Activated CD8-positive, alpha-beta memory T cell treated with anti-CD3 and anti-CD28 coated beads for 4 hours (primary cell): ENCODE measurements at regions not wholly inside any gene's neighbourhood (a gene's known extent, or its start where the extent isn't known, plus 50 kb on each side); places are given as distances from the start of the nearest gene placed in this dataset.

Source experiments
- DNase-seq, 2 donors: peaks; one replicate each; pipeline ENCODE4 v3.0.0-alpha.2; 2020; ENCODE audit warnings: low read depth in 2 of 2

DNA sequence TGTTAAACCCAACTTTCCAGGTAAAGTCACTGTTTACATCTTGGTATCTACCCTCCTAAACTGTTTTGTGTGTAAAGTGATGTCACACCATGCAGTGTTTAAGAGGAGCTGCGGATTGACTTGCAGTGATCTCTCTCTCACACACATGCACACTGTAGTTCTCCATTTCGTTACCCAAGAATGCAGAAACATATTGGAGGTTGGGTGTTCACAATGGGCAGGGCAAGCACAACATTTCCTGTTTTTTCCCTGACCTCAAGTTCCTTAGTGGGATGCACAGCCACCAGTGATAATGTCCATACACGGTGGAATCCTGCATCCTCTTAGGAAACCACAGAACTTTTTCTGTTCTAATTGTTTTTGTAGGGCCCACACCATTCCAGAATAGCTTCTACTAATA, 85.3 kb upstream of the CFAP20DC start:
- DNase-seq, result no peak

DNA sequence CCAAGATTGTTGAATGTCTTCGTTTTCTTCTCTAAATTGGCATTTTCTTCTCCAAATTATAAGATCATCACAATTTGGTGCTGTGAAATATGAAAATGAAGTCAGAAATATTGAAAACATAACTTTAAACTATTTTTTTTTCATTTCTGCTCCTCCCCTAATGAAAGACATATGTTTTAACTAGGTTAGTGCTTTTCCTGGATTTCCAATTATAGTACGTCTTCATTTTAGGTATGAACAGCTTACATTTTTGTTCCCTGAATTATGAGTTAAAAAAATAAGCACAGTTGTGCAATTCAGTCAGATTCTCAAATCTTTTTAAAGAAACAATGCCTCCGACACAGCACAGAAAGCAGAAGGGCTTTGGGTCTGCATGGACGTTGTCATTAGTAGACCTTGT, 83.5 kb upstream of the CFAP20DC start:
- no peak for DNase-seq

DNA sequence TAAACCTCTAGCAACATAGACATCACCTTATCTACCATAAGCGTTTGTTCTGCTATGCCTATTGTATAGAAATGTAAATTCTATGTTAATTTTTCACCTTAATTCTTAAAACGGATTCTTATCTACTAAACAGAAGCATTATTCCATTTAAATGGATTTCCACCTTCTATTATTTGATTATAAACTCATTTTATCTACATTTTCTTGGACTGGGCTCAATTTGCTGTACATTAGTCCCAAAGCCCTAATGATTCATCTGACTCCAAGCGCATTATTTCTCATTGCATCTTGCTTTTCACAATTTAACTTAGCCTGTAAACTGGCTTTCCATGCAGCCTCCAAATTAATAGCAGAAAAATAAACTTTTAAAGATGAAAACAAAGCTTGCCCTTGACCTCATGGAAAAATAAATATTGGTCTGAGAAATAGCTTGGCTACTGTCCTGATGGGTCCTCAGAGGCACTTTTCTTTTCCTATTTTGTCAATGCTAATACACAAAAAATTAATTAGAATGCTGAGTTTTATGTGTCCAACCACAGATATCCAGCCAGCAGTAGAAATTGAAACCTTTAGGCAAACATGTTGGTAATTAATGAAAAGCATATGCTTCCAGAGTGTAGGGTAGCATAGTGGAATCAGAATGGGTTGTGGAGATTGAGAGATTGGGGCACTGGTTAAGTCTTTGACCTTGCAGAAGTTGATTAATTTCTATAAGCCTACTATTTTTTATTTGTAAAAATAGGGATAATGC, 81.4 kb upstream of the CFAP20DC start:
- no peak for DNase-seq

DNA sequence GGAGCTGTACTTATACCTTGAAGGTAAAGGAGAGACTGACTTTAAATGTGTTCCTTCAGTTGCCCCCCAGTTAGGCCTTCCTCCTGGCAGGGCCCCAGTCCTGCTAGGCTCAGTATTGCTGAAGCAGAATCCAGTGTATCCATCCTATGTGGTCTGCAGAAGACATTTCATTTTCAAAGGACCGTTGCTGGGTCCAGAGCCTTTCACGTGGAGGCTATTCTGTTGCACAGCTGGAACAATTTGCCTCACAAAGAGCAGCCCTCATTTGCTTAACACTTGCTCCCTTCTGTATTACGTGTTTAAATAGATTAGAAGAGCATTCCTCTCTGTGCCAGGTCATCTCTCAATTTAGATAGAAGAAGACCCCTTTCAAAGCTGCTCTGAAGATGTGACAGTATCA, 78.9 kb upstream of the CFAP20DC start:
- DNase-seq, result no peak

GRCh38 chr3:59127071-59127470, 77.2 kb upstream of the CFAP20DC start:
- DNase-seq, result no peak

GRCh38 chr3:59126446-59126845, 76.6 kb upstream of the CFAP20DC start:
- DNase-seq, result no peak

- DNase-seq, result no peak
Measured at GRCh38 chr3:59121346-59122144, 71.7 kb upstream of the CFAP20DC start.

- DNase-seq, result no peak
Measured at GRCh38 chr3:59118928-59119327, 69.1 kb upstream of the CFAP20DC start.

- DNase-seq, result no peak
Measured at GRCh38 chr3:59117396-59117795, 67.6 kb upstream of the CFAP20DC start.

DNA sequence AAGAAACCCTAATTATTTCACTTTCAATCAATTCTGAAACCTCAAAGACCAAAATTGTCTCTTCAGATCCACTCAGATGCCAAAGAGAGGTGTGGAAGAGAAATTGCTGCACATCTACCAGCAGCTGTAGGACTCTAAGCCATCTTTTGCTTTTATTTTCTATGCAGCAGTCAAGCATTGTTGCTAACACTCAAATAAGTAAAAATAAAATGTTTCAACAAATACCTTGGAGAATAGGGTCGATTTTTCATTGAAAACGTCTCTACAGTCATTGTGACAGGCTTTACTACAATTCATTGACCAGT, 66.4 kb upstream of the CFAP20DC start:
- DNase-seq, result no peak

DNA sequence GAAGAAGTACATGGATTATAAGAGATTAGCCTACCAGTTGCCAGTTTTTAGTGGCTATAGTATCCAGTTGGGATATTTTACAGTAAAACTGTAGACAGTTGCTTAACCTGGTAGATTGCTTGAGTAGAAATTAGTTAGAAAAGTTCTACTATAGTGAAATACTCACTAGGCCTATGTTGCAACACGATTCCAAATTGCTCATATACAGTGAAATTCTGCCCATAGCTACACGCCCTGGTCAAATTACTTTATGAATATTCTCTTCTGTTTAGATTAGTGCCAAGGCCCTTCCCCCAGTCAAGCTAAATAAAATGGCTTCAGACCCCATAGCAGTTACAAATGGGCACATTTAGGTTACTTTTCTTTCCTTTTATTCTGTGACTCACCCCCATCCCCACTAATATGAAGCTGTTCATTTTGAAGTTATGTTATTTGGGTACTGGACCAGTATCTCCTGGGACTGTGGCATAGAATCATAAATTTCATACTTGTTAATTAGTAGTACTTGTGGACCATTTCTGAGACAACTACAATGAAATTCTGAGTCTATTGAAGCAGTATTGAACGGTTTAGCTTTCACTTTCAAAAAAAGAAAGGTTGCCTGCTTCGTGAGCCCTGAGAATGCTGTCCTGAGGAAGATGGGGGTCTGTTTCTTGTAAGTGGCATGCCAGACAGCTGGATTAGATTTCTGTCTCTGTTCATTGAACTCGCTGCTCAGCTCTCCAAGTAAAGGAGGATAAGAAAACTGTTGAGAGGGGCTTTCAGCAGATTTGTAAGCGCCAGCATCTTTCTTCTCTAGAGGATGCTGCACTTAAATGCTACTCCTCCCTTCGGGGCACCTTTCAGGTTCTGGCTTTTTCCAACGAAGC, 65.8 kb upstream of the CFAP20DC start:
- DNase-seq, result no peak

DNA sequence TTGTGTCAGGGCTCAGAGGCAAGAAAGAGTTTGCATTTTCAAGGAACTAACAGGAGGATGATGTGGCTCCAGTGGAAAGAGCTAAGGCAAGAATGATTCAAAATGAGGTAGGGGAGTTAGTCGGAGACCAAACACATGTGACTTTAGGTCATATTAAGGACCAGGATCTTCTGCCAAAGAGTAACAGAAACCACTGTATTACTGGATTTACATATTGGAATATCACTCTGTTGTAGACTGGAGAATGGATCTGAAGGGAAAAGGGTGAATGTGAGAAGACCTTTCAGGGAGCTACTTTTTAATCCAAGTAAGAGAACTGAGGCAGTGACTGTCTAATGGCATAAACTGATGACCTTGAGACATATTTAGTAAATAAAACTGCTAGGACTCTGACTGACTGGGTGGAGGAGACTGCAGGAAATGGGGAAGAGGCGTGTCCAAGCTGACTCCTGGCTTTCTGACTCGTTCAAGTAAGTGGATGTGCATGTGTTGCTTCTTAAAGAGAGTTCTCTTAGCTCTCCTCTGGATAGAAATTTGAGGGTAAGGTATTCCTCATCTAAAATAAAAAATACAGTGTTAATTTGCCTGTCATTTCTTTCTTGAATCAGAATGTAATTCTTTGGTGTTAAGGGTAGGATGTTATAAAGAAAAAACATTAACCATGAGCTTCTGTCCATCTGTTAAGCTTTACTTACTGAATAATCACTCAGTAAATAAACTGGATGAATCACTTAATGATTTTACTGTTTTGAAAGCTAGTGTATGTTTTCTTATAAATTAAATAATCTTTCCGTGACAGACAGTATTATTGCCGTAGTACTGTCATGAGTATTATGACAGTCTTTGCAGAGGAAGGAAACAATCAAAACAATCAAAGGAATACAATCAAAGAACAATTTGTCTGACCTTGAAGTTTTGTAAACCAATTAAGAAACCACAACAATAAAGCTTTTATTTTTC, 58.3 kb upstream of the CFAP20DC start:
- no peak for DNase-seq

- no peak for DNase-seq
Measured at GRCh38 chr3:59106085-59106648, 56.3 kb upstream of the CFAP20DC start.

- DNase-seq, result no peak
Measured at GRCh38 chr3:59103552-59103951, 53.7 kb upstream of the CFAP20DC start.

- DNase-seq, result no peak
Measured at GRCh38 chr3:59101231-59101736, 51.5 kb upstream of the CFAP20DC start.
